ENCODE measurements at regions not wholly inside any gene's neighbourhood (a gene's known extent, or its start where the extent isn't known, plus 50 kb on each side); places are given as distances from the start of the nearest gene placed in this dataset.

DNA sequence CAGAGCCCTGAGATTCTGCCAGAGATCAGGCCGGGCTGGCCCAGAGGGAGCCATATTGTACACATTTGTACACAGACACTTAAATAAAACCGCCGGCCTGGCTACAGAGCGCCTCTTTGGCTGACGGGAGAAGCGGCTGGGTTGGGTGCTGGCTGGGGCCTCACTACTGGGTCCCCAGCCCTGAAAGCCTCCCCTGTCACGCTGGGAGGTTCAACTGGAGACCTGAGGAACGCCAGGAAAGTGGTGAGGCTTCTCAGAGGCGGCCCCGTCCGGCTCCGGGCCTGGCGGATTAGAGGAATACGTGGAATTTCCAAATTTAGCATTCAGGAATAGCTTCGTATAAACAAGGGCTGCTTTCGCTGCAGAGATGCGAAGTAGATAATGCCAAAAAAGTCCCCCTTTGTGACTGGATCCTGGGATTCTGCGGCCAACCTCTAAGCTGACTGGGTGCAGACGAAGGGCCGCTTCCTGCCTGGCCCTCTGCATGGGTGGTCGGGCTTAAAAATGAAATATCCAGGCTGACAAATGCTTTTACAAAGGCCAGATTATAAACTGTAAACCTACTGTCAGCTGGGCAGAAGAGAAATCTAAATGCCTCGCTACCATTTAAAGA, 252.4 kb downstream of the IRF8 start:
- TF ChIP-seq, protein P1, sequence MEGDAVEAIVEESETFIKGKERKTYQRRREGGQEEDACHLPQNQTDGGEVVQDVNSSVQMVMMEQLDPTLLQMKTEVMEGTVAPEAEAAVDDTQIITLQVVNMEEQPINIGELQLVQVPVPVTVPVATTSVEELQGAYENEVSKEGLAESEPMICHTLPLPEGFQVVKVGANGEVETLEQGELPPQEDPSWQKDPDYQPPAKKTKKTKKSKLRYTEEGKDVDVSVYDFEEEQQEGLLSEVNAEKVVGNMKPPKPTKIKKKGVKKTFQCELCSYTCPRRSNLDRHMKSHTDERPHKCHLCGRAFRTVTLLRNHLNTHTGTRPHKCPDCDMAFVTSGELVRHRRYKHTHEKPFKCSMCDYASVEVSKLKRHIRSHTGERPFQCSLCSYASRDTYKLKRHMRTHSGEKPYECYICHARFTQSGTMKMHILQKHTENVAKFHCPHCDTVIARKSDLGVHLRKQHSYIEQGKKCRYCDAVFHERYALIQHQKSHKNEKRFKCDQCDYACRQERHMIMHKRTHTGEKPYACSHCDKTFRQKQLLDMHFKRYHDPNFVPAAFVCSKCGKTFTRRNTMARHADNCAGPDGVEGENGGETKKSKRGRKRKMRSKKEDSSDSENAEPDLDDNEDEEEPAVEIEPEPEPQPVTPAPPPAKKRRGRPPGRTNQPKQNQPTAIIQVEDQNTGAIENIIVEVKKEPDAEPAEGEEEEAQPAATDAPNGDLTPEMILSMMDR (IDR thresholded peaks at IDR 0.05; ENCODE audit: low read depth, low read length): no peak
- no peaks in the 10 kb centered on the region for H3K27me3 ChIP-seq (ENCODE audit: insufficient read depth, low read depth, severe bottlenecking)
- no peak overlapping the region for H3K4me3 ChIP-seq (ENCODE audit: low read depth, low read length)
- no peaks in the 10 kb centered on the region for H3K36me3 ChIP-seq
- H3K9me3 ChIP-seq (ENCODE audit: severe bottlenecking): no peaks in the 10 kb centered on the region
- no peak for DNase-seq
- H3K27ac ChIP-seq: no peak overlapping the region

DNA sequence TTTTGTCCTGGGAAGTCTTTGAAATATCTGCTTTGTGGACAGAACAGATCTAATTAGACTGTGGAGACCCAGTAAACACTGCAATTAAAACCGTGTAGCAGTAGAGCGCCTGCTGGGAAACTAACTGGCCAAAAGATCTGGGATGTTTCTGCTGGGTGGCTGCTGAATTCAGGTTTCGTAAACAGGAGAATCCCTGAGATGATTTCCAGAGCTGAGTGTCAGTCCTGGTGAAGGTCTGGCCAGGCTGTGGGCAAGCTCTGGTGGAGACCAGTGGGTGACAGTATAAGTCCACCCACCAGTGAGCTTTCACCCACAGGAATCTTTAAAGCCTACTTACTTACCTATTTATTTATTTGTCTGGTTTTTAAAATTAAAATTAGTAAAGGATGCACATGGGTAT, 257.2 kb downstream of the IRF8 start:
- H3K9me3 ChIP-seq (ENCODE audit: severe bottlenecking): no peaks in the 10 kb centered on the region
- H3K36me3 ChIP-seq: no peaks in the 10 kb centered on the region
- TF ChIP-seq, protein P1 (IDR thresholded peaks at IDR 0.05; ENCODE audit: low read depth, low read length): no peak
- H3K4me3 ChIP-seq (ENCODE audit: low read depth, low read length): no peak overlapping the region
- no peak for DNase-seq
- H3K27me3 ChIP-seq (ENCODE audit: insufficient read depth, low read depth, severe bottlenecking): no peaks in the 10 kb centered on the region
- no peak overlapping the region for H3K27ac ChIP-seq

DNA sequence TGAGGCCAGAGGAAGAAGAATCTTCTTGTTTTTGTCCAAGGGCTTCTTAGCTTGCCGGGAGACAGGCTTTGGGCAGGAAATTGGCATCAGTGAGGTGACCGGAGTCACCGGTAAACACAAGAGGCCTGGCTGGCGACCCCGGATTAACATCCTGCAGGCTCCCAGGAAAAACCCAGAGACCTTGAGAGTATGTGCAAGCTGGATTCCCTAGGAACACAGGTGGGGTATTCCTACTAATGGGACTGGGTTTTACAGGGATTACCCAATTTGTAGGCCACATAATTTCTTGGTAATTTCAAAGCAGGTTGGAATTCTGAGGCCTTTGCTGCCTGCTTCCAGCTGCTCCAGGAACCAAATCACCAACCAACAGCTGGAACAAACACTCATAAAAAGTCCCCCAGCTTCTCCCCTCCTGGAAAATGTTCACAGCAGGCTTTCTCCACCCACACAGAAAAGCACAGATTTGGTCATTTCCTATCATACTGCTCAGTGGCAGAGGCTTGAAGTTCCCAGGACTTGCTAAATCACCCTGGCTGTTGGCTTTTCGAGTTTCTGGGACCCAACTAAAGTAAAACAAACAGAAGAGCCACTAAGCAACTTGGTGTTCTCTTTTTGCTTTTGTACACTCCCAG, 258.8 kb downstream of the IRF8 start:
- Histone ChIP-seq H3K9me3 (ENCODE audit: severe bottlenecking) (no peaks in the 10 kb centered on the region), H3K27me3 (ENCODE audit: insufficient read depth, low read depth, severe bottlenecking) (no peaks in the 10 kb centered on the region), H3K27ac (no peak overlapping the region), H3K36me3 (no peaks in the 10 kb centered on the region), H3K4me3 (ENCODE audit: low read depth, low read length) (no peak overlapping the region)
- TF ChIP-seq, protein P1 (IDR thresholded peaks at IDR 0.05; ENCODE audit: low read depth, low read length): no peak
- no peak for DNase-seq

DNA sequence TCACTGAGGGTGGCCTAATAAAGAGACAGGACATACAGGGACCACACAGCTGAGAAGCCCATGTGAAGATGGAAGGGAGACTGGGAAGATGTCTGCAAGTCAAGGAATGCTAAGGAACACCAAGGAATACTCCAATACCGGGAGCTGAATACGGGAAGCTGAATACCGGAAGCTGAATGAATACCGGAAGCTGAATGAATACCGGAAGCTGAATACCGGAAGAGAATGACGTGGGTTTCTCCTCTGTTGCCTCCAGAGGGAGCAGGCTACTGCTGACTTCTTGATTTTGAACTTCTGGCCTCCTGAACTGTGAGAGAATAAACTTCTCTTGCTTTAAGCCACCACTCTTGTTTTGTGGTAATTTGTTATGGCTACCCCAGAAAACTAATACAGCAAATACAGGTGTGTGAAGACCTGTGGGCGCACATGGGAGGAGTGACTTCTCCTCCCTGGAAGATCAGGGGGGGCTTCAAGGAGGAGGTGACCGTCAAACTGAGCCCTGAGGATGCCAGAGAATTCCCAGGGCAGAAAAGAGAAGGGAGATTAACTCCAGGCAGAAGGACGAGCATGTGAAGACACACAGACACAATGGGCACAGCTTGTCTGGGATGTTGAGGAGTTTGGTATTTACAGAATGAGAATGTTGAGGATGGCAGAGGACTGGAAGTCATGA, 259.9 kb downstream of the IRF8 start:
- Histone ChIP-seq H3K36me3 (no peaks in the 10 kb centered on the region), H3K4me3 (ENCODE audit: low read depth, low read length) (no peak overlapping the region), H3K27ac (no peak overlapping the region), H3K9me3 (ENCODE audit: severe bottlenecking) (no peaks in the 10 kb centered on the region), H3K27me3 (ENCODE audit: insufficient read depth, low read depth, severe bottlenecking) (no peaks in the 10 kb centered on the region)
- DNase-seq: no peak
- TF ChIP-seq, protein P1 (IDR thresholded peaks at IDR 0.05; ENCODE audit: low read depth, low read length): no peak

DNA sequence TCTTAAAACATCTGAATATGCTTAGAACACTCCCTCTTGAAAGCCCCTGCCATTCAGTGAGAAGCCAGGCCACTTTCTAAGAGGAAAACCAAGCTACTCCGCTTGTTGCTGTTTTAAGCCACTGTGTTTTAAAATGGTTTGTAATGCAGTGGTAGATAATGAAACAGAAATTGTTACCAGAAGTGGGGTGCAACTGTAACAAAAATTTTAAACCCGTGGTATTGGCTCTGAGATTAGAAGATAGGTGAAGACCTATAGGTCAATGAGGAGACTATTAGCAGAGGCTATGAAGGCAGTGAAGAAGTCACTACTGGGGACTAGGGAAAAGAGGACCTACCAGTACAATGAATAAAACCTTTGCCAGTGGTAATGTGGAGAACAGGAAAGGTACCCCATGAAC, 266.5 kb downstream of the IRF8 start:
- no peak overlapping the region for H3K4me3 ChIP-seq (ENCODE audit: low read depth, low read length)
- DNase-seq: no peak
- TF ChIP-seq, protein P1 (IDR thresholded peaks at IDR 0.05; ENCODE audit: low read depth, low read length): no peak
- H3K36me3 ChIP-seq: no peaks in the 10 kb centered on the region
- no peaks in the 10 kb centered on the region for H3K27me3 ChIP-seq (ENCODE audit: insufficient read depth, low read depth, severe bottlenecking)
- no peaks in the 10 kb centered on the region for H3K9me3 ChIP-seq (ENCODE audit: severe bottlenecking)
- no peak overlapping the region for H3K27ac ChIP-seq
